Heart right ventricle (tissue), 16 donors: ENCODE measurements at regions not wholly inside any gene's neighbourhood (a gene's known extent, or its start where the extent isn't known, plus 50 kb on each side); places are given as distances from the start of the nearest gene placed in this dataset.

Experiments
- ATAC-seq, 8 donors: fragments of 200-7000 bp; cut with Tn5 transposase; one replicate each; pipeline ENCODE4 v1.9.1; 2020; ENCODE audit warnings: mild to moderate bottlenecking in 8 of 8, moderate library complexity in 8 of 8, moderate number of reproducible peaks in 1 of 8
- DNase-seq, 2 donors: peaks; one replicate each; pipeline ENCODE4 v3.0.0-alpha.2; 2020
- H3K27ac ChIP-seq, 10 donors: fragments of 200-600 bp; sonication (generic) in 2 of 10; one replicate each; pipeline versions ENCODE4 v1.5.0 to v1.8.0; 2020 to 2022; ENCODE audit warnings: mild to moderate bottlenecking in 3 of 10
- H3K27me3 ChIP-seq, 7 donors: fragments of 200-600 bp; one replicate each; pipeline ENCODE4 v1.8.0; 2021 to 2022; ENCODE audit warnings: mild to moderate bottlenecking in 2 of 7
- H3K36me3 ChIP-seq, 9 donors: fragments of 200-600 bp; sonication (generic) in 1 of 9; one replicate each; pipeline versions ENCODE4 v1.5.0 to v1.8.0; 2020 to 2022; ENCODE audit warnings: mild to moderate bottlenecking in 2 of 9
- H3K4me1 ChIP-seq, 9 donors: fragments of 200-600 bp; sonication (generic) in 1 of 9; one replicate each; pipeline versions ENCODE4 v1.5.0 to v1.8.0; 2020 to 2022; ENCODE audit warnings: mild to moderate bottlenecking in 4 of 9
- H3K4me3 ChIP-seq, 10 donors: fragments of 200-600 bp; sonication (generic) in 2 of 10; one replicate each; pipeline versions ENCODE4 v1.5.0 to v1.8.0; 2020 to 2022; ENCODE audit warnings: mild to moderate bottlenecking in 7 of 10, moderate library complexity in 2 of 10
- H3K9me3 ChIP-seq, 11 donors: fragments of 200-600 bp in 10 of 11; sonication (generic) in 2 of 11; one replicate each; pipeline versions ENCODE4 v1.5.0 to v1.8.0; 2013 to 2022; ENCODE audit warnings: mild to moderate bottlenecking in 2 of 11, control low read depth in 1 of 11, moderate library complexity in 1 of 11
- WGBS, 2 donors: extraction: QIAGEN DNeasy Blood & Tissue Kit; methylation state at CpG; one replicate each; pipeline ENCODE4 v1.1.7; 2013; ENCODE audit warnings: inconsistent platforms in 1 of 2; 5-methylcytosine and 5-hydroxymethylcytosine counted together
- intact Hi-C, 10 donors: fragments of 100-400 bp; cut with DNase I; formaldehyde crosslinking; loops; one replicate each; pipeline versions ENCODE4 v1.11.1 to v1.14.2; 2022
- TF ChIP-seq, protein P1 (sequence below), 9 donors: fragments of 200-600 bp; sonication (generic) in 2 of 9; IDR thresholded peaks; one replicate each; pipeline versions ENCODE4 v1.5.0 to v1.8.0; 2021 to 2022; ENCODE audit warnings: antibody characterized with exemption in 9 of 9, mild to moderate bottlenecking in 5 of 9, moderate library complexity in 1 of 9
- donor health status: Arrhythmogenic right ventricular cardiomyopathy.
- donor health status: ischemic (EF 13 %, LVEDD 7.1; RV severe dilation, severe dysfunction).
- donor health status: healthy with polysubstance abuse.
- donor health status: DM: no; HTN: yes; CAD: no.
- donor health status: DM: no; HTN: no; CAD: no.
- donor health status: ischemic (EF 25% LVEDD 6.9; RV normal size, moderate dysfunction).
- donor health status: ischemic (EF 25% LVEDD 5.7; RV mildly dilated, moderate dysfunction).
- donor health status: healthy.
- donor health status: DM: yes; HTN: yes; CAD: no.
- donor health status: Ischemic cardiomyopathy.
- donor health status: ischemic (EF 35%, LVEDD 5.7; RV mildly dilated, moderate dysfunction).
- donor health status: nonischemic (EF 11% LVEDD 7.7; RV severe dilation, severe dysfunction).
- donor health status: DM: yes; HTN: yes; CAD: no.
- donor health status: PGD.
- donor health status: ischemic (EF 29% LVEDD 5.4; RV normal size, mild dysfunction).
- donor health status: nonischemic (EF 23%, LVEDD 6.1; RV moderate dilation, normal function).

- H3K27ac ChIP-seq: no peak overlapping the region
- peaks cover 0 to 7% (median 0%) of the 10 kb centered on the region in 9 donors for H3K4me1 ChIP-seq
- no peaks in the 10 kb centered on the region for H3K9me3 ChIP-seq
- TF ChIP-seq, protein P1, sequence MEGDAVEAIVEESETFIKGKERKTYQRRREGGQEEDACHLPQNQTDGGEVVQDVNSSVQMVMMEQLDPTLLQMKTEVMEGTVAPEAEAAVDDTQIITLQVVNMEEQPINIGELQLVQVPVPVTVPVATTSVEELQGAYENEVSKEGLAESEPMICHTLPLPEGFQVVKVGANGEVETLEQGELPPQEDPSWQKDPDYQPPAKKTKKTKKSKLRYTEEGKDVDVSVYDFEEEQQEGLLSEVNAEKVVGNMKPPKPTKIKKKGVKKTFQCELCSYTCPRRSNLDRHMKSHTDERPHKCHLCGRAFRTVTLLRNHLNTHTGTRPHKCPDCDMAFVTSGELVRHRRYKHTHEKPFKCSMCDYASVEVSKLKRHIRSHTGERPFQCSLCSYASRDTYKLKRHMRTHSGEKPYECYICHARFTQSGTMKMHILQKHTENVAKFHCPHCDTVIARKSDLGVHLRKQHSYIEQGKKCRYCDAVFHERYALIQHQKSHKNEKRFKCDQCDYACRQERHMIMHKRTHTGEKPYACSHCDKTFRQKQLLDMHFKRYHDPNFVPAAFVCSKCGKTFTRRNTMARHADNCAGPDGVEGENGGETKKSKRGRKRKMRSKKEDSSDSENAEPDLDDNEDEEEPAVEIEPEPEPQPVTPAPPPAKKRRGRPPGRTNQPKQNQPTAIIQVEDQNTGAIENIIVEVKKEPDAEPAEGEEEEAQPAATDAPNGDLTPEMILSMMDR (IDR thresholded peaks at IDR 0.05): no peak
- DNase-seq: no peak
- no peaks in the 10 kb centered on the region for H3K36me3 ChIP-seq
- no peak overlapping the region for H3K4me3 ChIP-seq
- intact Hi-C loops: loop anchor here in 1 of 10 donors (2.0 kb wide), 1 partner anchor 478 kb away; the partner anchor contains the start of gene CTNNB1
- WGBS, 2 donors: 89 to 91% methylated on average over 3 of the region's 3 CpGs
- no peak for ATAC-seq
- no peaks in the 10 kb centered on the region for H3K27me3 ChIP-seq
These were observed 196.1 kb downstream of the ZNF621 start for GRCh38 chr3:40720863-40721262.

- no peak overlapping the region for H3K4me3 ChIP-seq
- no peaks in the 10 kb centered on the region for H3K36me3 ChIP-seq
- no peak overlapping the region for H3K27ac ChIP-seq
- no peak for ATAC-seq
- TF ChIP-seq, protein P1 (IDR thresholded peaks at IDR 0.05): no peak
- intact Hi-C loops: no loop called here
- H3K9me3 ChIP-seq: peaks cover 0 to 4% (median 0%) of the 10 kb centered on the region in 11 donors
- no peaks in the 10 kb centered on the region for H3K27me3 ChIP-seq
- DNase-seq: no peak
- H3K4me1 ChIP-seq: peaks cover 0 to 7% (median 0%) of the 10 kb centered on the region in 9 donors
These were observed 198.4 kb downstream of the ZNF621 start for GRCh38 chr3:40723083-40723660.

- Histone ChIP-seq H3K36me3 (no peaks in the 10 kb centered on the region), H3K4me3 (no peak overlapping the region), H3K27ac (no peak overlapping the region), H3K9me3 (peaks cover 0 to 23% (median 8%) of the 10 kb centered on the region in 11 donors), H3K27me3 (no peaks in the 10 kb centered on the region), H3K4me1 (peaks cover 0 to 3% (median 0%) of the 10 kb centered on the region in 9 donors)
- ATAC-seq (no peak), DNase-seq (no peak)
- TF ChIP-seq, protein P1 (IDR thresholded peaks at IDR 0.05): no peak
- intact Hi-C loops: no loop called here
These were observed 200.3 kb downstream of the ZNF621 start for GRCh38 chr3:40725031-40725430.

GRCh38 chr3:40731445-40731844, 206.7 kb downstream of the ZNF621 start:
- TF ChIP-seq, protein P1 (IDR thresholded peaks at IDR 0.05): no peak
- intact Hi-C loops: no loop called here
- DNase-seq (no peak), ATAC-seq (no peak)
- Histone ChIP-seq H3K27ac (no peak overlapping the region), H3K27me3 (no peaks in the 10 kb centered on the region), H3K36me3 (no peaks in the 10 kb centered on the region), H3K9me3 (peaks cover 0 to 40% (median 10%) of the 10 kb centered on the region in 11 donors), H3K4me3 (no peak overlapping the region), H3K4me1 (no peaks in the 10 kb centered on the region)
- WGBS, 2 donors: 62 to 79% methylated on average over 1 of the region's 1 CpG
